Colon (tissue), 2 donors: ENCODE measurements at regions not wholly inside any gene's neighbourhood (a gene's known extent, or its start where the extent isn't known, plus 50 kb on each side); places are given as distances from the start of the nearest gene placed in this dataset.
"Not testable (repeated sequence)": the region's sequence is repeated elsewhere in the genome, so short reads cannot be mapped to it uniquely, and the experiment has no call there.

Source experiments
- FAIRE-seq: peaks from 2 replicates; lab custom pipeline; 2012; peaks lifted over from hg19 to GRCh38; lab: Jason Lieb, UNC
- donor health status: control.
- donor health status: control.

DNA sequence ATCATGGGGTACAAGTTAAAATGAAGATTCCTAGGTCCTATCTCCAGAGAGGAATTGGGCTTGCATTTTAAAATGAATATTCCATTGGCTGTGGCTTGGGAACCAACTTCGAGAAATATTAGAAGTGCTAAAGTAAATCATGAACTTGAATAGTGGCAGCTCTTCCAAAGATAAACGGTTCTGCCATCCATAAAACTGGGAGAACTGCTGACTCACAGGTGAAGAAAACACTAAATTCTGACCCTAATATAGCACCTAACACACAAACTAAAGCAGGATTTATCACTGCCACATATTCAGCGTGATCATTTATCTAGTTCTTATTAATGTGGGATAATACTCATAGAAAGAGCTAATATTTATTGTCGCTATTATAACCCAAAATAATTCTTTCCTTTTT lies 508.1 kb upstream of the ID4 start:
- FAIRE-seq = no peak

DNA sequence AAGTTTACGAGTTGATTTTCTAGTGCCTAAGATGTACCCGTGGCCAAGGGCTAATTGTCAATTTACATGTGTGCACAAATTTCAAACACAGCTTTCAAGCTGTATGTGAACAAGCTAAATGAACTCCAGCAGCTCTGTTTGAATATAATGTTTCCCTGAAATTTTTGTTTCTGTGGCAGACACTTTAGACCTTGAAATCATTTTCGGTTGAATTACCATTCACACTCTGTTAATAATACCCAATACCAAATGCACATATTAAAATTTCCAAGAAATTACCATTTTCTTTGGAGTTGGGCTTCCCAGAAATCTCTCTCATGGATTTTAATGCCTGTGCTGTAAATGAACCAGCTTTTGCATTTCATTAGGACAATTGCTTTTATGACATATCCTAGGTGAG lies 506.1 kb upstream of the ID4 start:
- no peak for FAIRE-seq

DNA sequence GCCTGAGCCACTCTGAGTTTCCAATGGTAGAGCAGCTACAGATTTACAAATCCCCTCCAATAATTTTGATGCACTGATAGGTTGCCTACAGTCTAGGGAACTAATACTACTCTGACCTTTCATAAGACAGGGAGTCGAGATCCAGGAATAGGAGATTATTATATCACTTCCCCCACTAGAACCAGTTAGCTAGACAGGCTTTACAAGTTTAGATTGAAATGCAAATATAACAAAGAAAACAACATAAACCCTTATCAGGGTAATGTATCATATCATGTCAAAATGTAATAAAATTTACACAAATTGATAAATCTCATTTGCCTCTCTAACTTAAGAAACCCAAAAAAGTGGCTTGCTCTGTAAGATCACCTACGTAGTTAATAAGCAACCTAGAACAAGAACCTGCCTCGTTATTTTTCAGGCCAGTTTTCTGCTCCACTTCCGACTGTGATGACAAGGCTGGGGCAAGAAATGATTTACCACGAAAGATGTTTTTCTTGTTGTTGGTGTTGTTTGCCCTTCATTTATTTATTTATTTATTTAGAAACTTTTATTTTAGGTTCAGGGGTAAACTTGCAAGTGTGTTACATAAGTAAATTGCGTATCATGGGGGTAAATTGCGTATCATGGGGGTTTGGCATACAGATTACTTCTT lies 504.2 kb upstream of the ID4 start:
- FAIRE-seq = no peak

DNA sequence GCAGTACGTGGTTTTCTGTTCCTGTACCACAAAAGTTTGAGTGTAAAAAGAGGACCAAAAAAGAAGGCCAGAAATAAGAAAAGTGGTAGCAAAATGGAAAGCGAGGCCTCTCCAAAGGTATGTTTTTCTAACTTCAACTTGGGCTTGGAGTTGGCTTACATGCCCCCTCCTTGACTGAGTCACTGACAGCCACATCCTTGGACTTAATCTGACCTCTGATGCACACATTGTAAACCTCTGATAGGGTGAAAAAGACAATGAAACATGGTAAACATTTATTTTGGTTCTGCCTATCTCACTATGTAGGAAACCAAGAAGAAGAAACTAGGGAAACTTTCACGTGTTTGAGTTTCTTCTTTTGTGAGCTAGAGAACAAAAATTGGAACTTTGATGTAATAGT lies 503.2 kb upstream of the ID4 start:
- no peak for FAIRE-seq

DNA sequence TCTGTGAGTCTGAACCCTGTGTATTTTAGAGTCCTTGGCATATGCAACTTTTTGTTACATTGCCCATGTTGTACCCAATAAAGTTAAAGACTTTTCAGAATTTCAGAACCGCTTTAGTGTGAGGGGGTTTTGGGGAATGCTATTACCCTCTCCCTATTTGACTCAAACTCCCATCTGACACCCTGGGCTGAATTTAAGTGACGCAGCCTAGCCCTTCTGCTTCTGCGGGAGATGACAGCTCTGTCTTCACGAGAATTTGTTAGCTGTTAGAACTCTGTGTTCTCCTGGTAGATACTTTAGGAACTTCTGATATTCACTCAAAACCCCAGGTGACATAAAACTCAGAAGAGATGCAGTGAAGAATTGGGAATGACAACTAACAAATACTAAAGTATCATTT lies 500.6 kb upstream of the ID4 start:
- FAIRE-seq = no peak

DNA sequence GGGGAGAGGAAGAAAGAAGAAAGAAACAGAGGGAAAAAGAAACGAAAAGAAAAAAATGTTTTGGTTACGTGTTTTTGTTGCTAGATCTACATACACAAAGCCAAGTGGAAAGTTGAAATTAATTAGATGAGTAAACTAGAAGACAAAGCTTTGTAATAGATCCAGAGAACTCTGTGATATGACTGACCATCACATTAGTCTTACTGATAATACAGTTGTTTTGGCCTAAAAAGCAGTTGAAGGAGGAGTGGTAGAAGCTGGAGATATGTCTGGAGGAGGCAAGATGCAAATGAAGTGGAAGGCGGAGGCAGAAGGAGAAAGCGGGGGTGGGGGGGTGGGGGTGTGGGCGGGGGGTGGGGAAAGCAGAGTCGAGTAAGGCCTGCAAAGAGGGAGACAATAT lies 500.1 kb upstream of the ID4 start:
- no peak for FAIRE-seq

DNA sequence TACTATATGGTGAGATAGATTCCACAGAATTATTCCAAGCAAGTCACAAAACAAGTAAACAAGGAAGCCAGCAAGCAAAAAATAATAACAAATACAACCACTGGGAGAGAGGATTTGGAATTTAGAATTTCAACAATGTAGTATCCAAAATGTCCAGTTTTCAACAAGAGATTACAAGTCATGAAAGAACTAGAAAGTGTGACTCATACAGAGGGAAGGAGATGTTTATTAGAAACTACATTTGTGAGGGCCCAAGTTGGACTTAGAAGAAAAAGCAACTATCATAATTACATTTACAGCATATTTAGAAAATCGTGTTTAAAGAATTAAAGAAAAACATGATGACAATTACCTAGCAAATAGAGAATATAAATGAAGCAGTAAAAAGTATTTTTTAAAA lies 494.6 kb upstream of the ID4 start:
- FAIRE-seq = no peak

DNA sequence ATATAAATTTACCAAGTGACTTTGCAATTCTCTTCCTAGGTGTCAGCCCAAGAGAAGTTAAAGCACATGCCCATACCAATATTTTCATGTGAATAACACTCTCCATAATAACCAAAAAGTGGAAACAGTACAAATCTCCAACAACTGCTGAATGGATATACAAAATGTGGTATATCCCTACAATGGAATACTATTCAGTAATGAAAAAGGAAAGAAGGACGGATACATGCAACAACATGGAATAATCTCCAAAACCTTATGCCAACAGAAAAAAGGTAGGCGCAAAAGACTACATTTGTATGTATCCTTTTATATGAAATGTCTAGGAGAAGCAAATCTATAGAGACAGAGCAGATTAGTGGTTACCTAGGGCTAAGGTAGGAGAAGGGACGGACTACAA lies 487.7 kb upstream of the ID4 start:
- no peak for FAIRE-seq

DNA sequence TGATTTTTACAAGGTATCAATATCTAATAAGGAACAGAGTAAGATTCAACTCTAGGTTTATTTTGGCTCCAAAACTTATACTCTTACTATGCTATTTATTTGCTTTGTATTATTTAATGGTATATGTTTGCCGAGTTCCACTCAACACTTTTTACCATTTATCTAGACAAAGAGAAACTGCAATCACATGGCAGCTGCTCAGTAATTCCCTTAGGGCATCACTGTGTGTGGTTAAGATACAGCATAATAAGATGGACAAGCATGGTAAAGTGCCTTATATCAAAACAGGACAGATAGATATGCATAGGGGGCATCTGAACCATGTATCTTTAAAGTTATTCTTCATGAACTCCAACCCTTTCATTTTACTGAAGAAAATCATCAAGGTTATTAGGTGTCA lies 483.0 kb upstream of the ID4 start:
- FAIRE-seq = no peak

DNA sequence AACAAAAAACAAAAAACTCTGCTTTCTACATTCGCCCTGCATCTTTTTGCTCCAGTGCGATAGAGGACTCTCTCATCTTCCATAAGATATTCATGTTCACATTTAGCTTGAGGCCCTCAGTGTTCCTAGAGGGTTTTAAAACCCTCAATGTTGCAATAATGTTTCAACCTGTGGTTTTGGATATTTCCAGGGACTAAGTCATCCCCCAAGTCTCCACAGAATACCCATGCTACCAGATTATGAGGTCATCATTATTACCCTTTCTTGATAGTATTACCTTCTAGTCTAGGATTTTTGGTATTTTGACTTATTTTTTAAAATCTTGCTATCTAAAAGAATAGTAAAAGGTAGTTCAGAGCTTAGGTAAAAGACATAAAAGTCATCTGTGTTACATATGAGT lies 480.5 kb upstream of the ID4 start:
- FAIRE-seq = no peak

DNA sequence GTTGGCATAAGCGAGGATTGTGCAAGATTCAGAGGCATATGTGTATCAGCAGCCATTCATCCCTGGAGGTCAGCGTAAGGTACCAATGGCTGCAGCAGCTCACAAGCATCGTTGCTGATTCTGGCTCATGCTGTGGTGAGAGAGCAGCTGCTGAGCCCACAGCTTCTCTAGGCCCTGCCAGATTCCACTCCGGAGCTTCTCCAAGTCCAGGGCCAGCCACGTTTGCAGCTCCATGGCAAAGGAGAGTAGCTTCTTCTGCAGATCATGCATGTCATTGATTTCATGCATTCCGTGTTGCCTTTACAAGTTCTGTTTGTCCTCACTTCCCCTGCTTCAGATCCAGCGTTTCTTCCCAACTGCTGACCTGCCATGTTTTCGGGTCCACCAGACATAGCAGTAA lies 474.8 kb upstream of the ID4 start:
- no peak for FAIRE-seq

DNA sequence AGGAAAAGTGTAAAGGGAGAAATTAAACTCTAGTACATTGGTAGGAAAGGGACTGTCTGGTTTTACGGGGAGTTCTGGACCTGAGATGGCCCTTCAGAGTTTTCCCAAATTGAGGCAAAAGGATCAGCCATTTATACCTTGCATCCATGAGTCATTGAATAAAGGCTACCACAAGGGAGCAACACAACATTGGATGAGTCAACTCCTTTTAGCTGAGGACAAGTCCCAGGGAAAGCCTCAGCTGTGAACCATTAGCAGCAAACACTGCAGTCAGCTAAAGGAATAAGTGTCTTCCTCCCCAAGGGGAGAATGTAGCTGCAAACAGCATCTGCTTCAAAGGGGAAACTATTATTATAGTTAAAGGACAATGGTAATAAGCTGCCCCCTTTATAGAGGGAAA lies 468.7 kb upstream of the ID4 start:
- FAIRE-seq = no peak

DNA sequence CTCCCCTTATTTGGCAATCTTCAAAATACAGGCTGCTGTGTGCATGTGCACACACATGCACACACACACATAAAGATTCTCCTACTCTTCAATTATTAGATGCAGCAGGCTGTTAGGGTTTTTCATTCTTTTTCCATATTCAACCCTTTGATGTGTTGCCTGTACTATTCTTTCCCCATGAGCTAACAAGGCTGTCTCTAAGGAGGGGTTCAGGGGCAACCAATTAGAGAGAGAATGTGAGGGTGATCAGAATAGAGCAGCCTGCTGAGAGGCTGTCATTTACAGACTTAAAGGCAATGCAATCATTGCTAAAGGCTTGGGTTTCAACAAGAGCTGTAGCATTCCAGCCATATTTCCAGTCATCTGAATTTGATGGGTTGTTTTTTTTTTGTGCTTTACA lies 467.4 kb upstream of the ID4 start:
- no peak for FAIRE-seq

DNA sequence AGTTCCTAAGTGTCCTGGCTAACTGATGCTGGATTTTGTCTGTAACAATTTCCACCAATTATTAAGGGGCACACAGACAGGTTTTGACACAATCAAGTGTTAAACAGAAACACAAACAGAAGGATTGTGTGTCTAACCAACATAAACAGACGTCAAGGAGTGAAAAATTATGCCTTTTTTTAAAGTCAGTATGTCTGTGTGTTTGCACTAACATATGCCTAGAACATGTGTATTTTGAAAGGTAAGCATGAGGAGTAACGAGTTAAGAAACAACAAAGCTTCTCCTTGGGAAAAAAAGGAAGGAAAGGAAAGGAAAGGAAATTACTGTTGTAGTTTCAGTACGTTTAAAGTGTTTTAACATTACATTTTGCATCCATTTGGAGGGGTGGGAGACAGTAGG lies 466.3 kb upstream of the ID4 start:
- FAIRE-seq = no peak

DNA sequence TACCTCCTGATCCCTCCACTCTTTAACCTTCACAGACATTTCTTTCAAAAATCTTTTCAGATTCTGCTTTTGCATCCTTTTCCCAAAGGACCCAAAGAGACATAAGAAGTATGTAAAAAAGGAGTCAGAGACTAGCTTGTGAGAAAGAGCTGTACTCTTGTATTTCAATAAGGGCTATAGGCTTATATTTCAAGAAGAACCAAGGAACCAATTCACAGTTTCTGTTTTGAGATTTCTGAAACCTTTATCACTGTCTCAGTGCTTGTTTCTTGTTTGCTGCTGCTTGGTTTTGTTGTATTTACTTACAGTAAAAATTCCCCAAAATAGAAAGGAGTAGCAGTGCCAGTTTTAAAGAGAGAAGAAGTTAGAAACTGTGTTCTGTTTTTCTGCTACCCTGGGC lies 461.6 kb upstream of the ID4 start:
- no peak for FAIRE-seq

DNA sequence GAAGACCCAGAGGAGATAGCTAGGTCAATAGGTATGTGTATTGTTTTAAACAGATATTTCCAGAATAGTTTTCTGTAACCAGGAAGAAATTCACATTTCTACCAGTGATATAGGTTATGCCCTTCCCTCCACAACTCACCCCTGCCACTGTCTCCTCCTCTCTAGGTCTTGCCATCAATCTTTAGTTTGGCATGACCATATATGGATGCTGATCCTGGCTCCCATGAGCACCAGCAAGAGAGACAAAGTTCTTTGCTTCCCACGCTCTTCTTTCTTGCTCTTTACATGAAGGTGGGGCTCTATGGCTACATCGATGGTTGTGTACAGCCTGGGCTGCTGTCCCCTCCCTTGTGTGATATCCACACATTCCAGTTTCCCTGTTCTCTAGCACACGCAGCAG lies 459.4 kb upstream of the ID4 start:
- no peak for FAIRE-seq

DNA sequence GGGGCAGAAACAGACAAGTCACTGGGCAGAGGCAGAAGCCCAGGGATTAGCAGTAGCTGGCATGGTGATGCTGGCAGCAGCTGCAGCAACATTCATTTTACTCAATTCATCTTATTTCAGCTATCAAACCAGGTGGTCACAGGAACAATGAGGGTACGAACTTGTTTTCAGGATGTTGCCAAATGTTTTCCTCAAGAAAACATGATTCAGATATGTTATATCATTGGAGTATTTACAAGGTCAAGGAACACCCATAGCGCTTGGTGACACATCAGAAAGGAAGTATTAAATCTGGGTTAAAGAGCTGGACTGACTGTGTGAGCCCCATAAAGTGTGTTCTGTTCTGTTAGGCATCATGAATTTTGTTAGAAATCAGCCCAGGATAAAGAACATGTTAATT lies 456.9 kb upstream of the ID4 start:
- no peak for FAIRE-seq

DNA sequence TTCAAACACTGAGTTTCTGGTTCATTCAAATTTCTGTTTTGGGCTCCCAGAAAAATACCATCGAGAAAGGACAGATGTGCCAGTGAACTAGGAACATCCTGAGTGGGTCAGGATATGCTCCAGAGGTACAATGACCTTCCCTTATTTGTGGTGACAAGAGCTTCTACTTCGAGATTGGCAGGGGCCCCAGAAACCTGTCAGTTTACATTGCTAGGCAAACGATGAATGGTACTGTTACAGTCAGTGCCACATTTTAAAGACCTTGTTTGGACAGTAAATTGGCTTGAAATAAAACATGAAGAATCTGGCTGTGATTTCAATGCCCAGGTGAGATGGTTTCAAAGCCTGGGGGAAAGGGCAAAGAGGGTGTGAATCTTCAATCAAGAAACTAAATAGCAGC lies 454.5 kb upstream of the ID4 start:
- no peak for FAIRE-seq

DNA sequence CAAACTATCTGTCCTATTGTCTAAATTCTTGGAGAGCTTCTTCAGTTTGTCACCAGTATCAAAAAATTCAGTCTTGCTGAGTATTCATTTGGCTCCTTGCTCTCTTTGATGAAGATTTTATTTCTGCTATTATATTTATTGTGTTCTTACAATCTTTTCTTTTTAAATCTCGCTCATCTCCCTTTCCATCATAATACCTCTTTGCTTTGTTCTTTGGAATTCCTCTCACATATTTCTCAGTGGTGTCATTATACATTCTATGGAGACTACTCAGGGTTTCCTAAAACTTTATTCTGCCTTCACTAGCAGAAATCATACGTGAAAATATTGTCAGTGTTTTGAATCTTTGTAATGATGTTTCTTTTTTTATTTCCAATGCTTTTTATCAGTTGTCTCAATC lies 445.2 kb upstream of the ID4 start:
- no peak for FAIRE-seq

DNA sequence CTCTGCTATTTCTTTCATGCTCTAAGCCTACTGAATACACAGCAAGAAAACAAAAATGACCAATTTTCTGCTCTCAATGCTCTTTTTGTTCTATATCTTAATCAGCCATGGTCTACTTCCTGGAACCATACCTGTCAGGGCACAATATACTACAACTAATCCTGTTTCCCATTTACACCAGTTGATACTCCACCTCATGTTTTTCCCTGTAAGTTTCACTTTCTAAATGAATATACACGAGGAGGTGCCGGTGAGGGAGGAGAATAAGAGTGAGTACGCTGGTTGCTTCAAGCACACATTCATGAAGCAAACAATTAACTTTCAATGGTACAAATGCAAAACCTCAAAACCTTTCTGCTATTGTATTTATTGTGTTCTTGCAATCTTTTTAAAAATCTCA lies 443.1 kb upstream of the ID4 start:
- FAIRE-seq = no peak

DNA sequence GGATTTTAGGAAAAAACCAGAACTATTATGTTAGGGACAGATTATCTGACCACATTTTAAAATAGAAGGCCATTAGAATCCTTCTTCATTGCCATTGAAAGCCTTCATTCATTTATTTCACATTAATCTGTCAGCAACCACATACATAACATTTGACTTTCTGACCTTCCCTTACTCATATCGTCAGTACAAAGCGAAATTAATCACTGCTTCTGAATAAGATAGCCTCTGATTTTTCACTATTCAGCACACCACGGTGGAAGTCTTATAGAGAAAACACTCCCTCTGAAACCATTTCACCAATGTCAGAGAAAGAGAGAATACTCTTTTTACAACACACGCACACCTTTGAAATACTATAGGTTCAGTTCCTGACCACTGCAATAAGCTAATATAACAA lies 442.5 kb upstream of the ID4 start:
- FAIRE-seq = no peak

DNA sequence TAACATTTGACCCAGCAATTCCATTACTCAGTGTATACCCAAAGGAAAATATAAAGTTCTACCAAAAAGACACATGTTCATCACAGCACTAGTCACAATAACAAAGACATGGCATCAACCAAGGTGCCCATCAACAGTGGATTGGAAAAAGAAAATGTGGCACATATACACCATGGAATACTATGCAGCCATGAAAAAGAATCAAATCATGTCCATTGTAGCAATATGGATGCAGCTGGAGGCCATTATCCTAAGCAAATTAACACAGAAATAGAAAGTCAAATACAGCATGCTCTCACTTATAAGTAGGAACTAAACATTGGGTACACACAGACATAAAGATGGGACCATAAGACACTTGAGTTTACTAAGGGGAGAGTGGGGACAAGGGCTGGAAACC lies 441.9 kb upstream of the ID4 start:
- no peak for FAIRE-seq

DNA sequence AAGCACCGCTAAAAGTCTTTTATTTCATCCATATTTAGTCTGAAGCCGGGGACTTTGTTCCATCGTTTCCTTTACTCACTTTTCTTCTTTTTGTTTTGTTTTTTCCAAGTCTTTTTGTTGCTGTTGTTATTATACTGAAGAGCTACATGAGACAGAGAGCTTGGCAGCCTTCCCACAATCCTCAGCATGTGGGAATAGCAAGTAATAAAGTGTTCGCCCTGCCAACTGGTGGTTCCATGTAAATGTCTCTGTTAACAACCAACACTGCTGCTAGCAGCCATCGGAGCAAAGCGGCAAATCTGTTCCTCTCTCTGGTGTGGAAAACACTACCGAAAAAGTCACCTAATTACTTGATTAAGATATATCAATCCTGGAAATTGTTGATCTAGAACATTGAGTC lies 437.8 kb upstream of the ID4 start:
- no peak for FAIRE-seq

DNA sequence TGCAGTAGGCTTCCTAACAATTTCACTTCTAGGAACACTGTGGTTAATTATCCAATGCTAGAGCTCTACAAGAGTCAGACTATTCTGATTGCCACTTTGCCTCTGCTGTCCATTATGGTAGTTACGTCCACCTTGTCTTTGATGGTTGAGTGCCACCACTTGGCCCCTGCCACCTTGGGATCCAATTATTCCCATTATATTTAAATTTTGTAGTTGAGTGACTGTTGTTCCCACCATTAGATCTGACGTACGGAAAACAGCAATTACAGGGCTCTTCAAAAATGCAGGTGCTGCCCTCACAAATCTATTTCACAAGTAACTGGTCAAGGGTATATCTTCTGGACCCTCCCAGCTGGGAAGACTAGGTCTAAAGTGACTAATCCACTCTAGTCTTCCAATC lies 432.3 kb upstream of the ID4 start:
- not testable (repeated sequence) for FAIRE-seq

DNA sequence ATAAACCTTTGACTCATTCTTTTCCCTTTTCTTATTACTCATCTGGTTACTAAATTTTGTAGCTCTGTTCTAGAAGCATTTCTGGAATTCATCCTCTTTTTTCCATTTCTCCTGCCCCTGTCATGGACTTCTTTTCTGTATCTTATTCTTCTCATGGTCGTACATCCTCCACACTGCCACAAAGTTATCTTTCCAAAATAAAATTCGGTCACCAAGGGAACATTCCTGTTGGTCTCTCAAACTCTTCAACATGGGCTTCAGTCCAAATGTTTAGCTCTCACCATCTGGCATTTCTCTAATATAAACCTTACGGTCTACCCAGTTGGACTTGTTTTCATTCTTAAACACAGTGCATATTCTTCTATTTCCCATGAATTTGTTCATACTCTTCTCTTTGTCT lies 428.8 kb upstream of the ID4 start:
- FAIRE-seq = no peak
